BE2C (cell line): ENCODE measurements at regions not wholly inside any gene's neighbourhood (a gene's known extent, or its start where the extent isn't known, plus 50 kb on each side); places are given as distances from the start of the nearest gene placed in this dataset.
"Not testable (repeated sequence)": the region's sequence is repeated elsewhere in the genome, so short reads cannot be mapped to it uniquely, and the experiment has no call there.

Experiments used
- DNase-seq: peaks from one replicate; pipeline ENCODE4 v3.0.0-alpha.2; 2020
- H3K27me3 ChIP-seq: fragments of 250-450 bp; sonication (Bioruptor Pico); 2 replicates; pipeline ENCODE4 v1.5.1; 2020; ENCODE audit warnings: mild to moderate bottlenecking
- H3K36me3 ChIP-seq: fragments of 250-450 bp; sonication (Bioruptor Pico); 2 replicates; pipeline ENCODE4 v1.5.1; 2020; ENCODE audit warnings: mild to moderate bottlenecking
- H3K4me1 ChIP-seq: fragments of 250-450 bp; sonication (Bioruptor Pico); 2 replicates; pipeline ENCODE4 v1.5.1; 2020
- H3K4me3 ChIP-seq: 2 replicates; pipeline ENCODE4 v1.5.1; 2011; ENCODE audit warnings: low read depth, low read length
- H3K9me3 ChIP-seq: fragments of 250-450 bp; sonication (Bioruptor Pico); 2 replicates; pipeline ENCODE4 v1.5.1; 2020
- TF ChIP-seq, protein P1 (sequence below): IDR thresholded peaks from 2 replicates; pipeline ENCODE4 v1.5.1; 2012; ENCODE audit warnings: mild to moderate bottlenecking, low read depth, low read length

GRCh38 chr7:32223071-32223650 is 153.0 kb upstream of the PDE1C start:
- TF ChIP-seq, protein P1, sequence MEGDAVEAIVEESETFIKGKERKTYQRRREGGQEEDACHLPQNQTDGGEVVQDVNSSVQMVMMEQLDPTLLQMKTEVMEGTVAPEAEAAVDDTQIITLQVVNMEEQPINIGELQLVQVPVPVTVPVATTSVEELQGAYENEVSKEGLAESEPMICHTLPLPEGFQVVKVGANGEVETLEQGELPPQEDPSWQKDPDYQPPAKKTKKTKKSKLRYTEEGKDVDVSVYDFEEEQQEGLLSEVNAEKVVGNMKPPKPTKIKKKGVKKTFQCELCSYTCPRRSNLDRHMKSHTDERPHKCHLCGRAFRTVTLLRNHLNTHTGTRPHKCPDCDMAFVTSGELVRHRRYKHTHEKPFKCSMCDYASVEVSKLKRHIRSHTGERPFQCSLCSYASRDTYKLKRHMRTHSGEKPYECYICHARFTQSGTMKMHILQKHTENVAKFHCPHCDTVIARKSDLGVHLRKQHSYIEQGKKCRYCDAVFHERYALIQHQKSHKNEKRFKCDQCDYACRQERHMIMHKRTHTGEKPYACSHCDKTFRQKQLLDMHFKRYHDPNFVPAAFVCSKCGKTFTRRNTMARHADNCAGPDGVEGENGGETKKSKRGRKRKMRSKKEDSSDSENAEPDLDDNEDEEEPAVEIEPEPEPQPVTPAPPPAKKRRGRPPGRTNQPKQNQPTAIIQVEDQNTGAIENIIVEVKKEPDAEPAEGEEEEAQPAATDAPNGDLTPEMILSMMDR, result no peak
- Histone ChIP-seq H3K27me3 (peaks cover 2% of the 10 kb centered on the region; the same call in 1 of the 2 replicates), H3K36me3 (no peaks in the 10 kb centered on the region), H3K4me3 (no peak overlapping the region), H3K9me3 (no peaks in the 10 kb centered on the region), H3K4me1 (no peaks in the 10 kb centered on the region)
- DNase-seq, result no peak

DNA sequence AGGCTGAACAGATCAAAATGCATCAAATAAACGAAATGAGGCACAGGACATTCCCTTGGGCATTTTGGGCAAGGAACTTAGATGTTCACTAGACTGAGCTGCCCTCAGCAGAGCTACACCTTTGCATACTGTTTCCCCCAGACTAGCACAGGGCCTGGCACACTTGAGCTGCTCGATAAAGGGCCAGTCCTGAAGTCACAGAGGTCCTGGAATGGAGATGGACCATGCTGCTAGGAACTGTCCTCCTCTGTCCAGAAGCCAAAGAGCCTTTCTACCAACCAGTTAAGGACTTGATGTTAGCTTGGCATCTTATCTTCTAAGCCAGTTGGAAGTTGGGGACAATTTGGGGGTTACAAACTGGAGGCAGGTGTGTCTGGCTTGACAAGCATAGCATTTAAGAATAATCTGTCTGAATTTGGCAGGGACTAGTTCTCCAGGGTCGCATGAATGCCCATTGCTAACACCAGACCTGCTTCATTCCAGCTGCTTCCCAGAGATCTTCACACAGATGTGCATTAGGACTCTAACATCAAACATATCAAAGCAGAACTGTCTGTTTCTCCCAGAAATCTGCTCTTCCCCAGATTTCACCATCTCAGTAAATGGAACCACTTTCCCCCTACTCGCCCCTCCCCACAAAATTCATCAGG is 152.2 kb upstream of the PDE1C start:
- no peak for DNase-seq
- Histone ChIP-seq H3K4me3 (no peak overlapping the region), H3K36me3 (no peaks in the 10 kb centered on the region), H3K27me3 (peaks cover 2% of the 10 kb centered on the region; the same call in 1 of the 2 replicates), H3K4me1 (no peaks in the 10 kb centered on the region), H3K9me3 (no peaks in the 10 kb centered on the region)
- TF ChIP-seq, protein P1, result no peak

DNA sequence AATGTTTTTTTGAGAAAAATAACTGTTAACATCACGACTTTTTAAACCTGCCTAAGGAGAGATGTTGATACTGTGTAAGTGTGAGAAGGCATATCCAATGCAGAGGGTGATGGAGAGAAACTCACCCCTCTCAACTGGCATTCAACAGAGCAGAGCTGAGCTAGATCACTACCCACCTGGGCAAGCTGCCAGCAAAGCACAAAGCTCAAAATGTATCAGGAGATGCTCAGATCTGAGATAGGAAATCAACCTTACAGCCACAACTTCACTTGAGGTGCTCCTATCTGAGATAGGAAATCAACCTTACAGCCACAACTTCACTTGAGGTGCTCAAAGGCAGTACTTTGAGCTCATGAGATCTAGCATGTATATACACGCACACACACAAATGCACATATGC is 151.5 kb upstream of the PDE1C start:
- TF ChIP-seq, protein P1, result no peak
- H3K36me3 ChIP-seq, result no peaks in the 10 kb centered on the region
- H3K4me3 ChIP-seq, result no peak overlapping the region
- no peak for DNase-seq
- H3K9me3 ChIP-seq, result no peaks in the 10 kb centered on the region
- H3K27me3 ChIP-seq, result peaks cover 2% of the 10 kb centered on the region; the same call in 1 of the 2 replicates
- H3K4me1 ChIP-seq, result no peaks in the 10 kb centered on the region

- Histone ChIP-seq H3K4me1 (no peaks in the 10 kb centered on the region), H3K36me3 (no peaks in the 10 kb centered on the region), H3K4me3 (no peak overlapping the region), H3K9me3 (no peaks in the 10 kb centered on the region), H3K27me3 (peaks cover 2% of the 10 kb centered on the region; the same call in 1 of the 2 replicates)
- TF ChIP-seq, protein P1, result no peak
- no peak for DNase-seq
These were observed 150.8 kb upstream of the PDE1C start for GRCh38 chr7:32221056-32221455.

DNA sequence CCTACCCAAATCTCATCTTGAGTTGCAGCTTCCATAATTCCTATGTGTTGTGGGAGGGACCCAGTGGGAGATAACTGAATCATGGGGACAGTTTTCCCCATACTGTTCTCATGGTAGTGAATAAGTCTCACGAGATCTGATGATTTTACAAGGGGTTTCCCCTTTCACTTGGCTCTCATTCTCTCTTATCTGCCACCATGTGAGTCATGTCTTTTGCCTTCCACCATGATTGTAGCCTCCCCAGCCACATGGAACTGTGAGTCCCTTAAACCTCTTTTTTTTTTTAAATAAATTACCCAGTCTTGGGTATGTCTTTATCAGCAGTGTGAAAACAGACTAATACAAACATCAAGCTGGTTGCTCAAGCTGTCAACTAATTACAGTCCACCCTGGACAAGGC is 149.6 kb upstream of the PDE1C start:
- not testable (repeated sequence) for H3K27me3 ChIP-seq, H3K4me3 ChIP-seq, H3K9me3 ChIP-seq, H3K4me1 ChIP-seq, DNase-seq, H3K36me3 ChIP-seq

DNA sequence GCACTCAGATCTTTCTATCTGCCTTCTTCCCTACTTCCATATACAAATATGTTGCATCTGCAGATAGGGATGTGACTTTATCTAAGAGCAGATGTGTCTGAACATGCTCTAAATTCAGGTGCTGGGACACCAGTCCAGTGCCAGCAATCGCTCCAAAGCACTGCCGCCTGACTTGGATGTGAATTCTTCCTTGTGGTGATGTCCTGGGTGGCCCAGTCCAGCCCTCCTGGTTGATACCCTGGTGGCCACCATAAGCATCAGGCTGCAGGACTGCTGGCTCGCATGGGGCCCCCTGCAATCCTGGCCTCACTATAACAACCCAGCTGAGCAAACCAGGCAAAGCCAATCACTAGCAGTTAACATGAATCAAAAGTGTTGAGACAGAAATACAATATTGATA is 149.2 kb upstream of the PDE1C start:
- no peak overlapping the region for H3K4me3 ChIP-seq
- 0 out of 2 replicates have a peak, but pooled peaks cover under 1% of the 10 kb centered on the region for H3K27me3 ChIP-seq
- no peak for DNase-seq
- TF ChIP-seq, protein P1, result no peak
- no peaks in the 10 kb centered on the region for H3K36me3 ChIP-seq
- H3K9me3 ChIP-seq, result no peaks in the 10 kb centered on the region
- no peaks in the 10 kb centered on the region for H3K4me1 ChIP-seq
